IMR-90 (cell line): ENCODE measurements at regions not wholly inside any gene's neighbourhood (a gene's known extent, or its start where the extent isn't known, plus 50 kb on each side); places are given as distances from the start of the nearest gene placed in this dataset.

Experiments used
- ATAC-seq: fragments of 200-7000 bp; cut with Tn5 transposase; 2 replicates; pipeline ENCODE4 v1.9.1; 2020; ENCODE audit warnings: low read depth, mild to moderate bottlenecking, moderate library complexity
- BruUV-seq: library from RNA; stranded (reverse); fragments of 400-500 nt; replicated peaks from 2 replicates; lab custom pipeline; 2021; lab: Mats Ljungman, UMichigan
- CTCF ChIA-PET: fragments of 300-600 bp; formaldehyde crosslinking; extraction: SDS; loops from one replicate; lab custom pipeline; 2021; ENCODE audit warnings: antibody characterized with exemption; lab: Yijun Ruan, JAX
- POLR2A ChIA-PET: fragments of 300-600 bp; sonication (Branson Sonifier 250); formaldehyde crosslinking; loops from one replicate; lab custom pipeline; 2022; ENCODE audit warnings: antibody characterized with exemption; ENCODE audit not compliant: unreplicated experiment; lab: Charles Lee
- DNase-seq: peaks from one replicate; pipeline ENCODE4 v3.0.0; 2013
- H2AFZ ChIP-seq: replicated peaks from 2 replicates; pipeline ENCODE3; 2013; ENCODE audit warnings: low read length, mild to moderate bottlenecking; ENCODE audit not compliant: poor library complexity
- H2AK5ac ChIP-seq: 2 replicates; pipeline ENCODE4 v1.6.1; 2013; ENCODE audit warnings: low read depth, low read length, inconsistent platforms
- H2AK9ac ChIP-seq: replicated peaks from 2 replicates; pipeline ENCODE3; 2013; ENCODE audit warnings: mild to moderate bottlenecking, low read depth, low read length, moderate library complexity; ENCODE audit not compliant: poor library complexity
- H2BK120ac ChIP-seq: 2 replicates; pipeline ENCODE4 v1.6.1; 2013; ENCODE audit warnings: low read depth, low read length, inconsistent platforms
- H2BK15ac ChIP-seq: 3 replicates; pipeline ENCODE4 v1.6.1; 2013; ENCODE audit warnings: low read depth, low read length, inconsistent platforms
- H2BK20ac ChIP-seq: 2 replicates; pipeline ENCODE4 v1.6.1; 2013; ENCODE audit warnings: low read depth, mild to moderate bottlenecking, inconsistent platforms, low read length, moderate library complexity
- H2BK5ac ChIP-seq: 2 replicates; pipeline ENCODE4 v1.6.1; 2013; ENCODE audit warnings: mild to moderate bottlenecking, low read depth, low read length, inconsistent platforms; ENCODE audit not compliant: poor library complexity, severe bottlenecking
- H3K14ac ChIP-seq: replicated peaks from 2 replicates; pipeline ENCODE4 v1.6.1; 2013; ENCODE audit warnings: low read depth, low read length, inconsistent platforms
- H3K18ac ChIP-seq: 2 replicates; pipeline ENCODE4 v1.6.1; 2013; ENCODE audit warnings: low read depth, low read length, control low read depth
- H3K23ac ChIP-seq: 2 replicates; pipeline ENCODE4 v1.6.1; 2013; ENCODE audit warnings: low read depth, low read length, inconsistent platforms
- H3K27ac ChIP-seq: 2 replicates; pipeline ENCODE4 v1.5.1; 2013; ENCODE audit warnings: mild to moderate bottlenecking, control low read depth, low read length; ENCODE audit not compliant: insufficient read depth
- H3K27me3 ChIP-seq: 2 replicates; pipeline ENCODE4 v1.6.1; 2013; ENCODE audit warnings: low read length; ENCODE audit not compliant: control insufficient read depth, insufficient read depth
- H3K36me3 ChIP-seq: 2 replicates; pipeline ENCODE4 v1.6.1; 2013; ENCODE audit warnings: low read length, mixed read lengths; ENCODE audit not compliant: control insufficient read depth, insufficient read depth
- H3K4ac ChIP-seq: 2 replicates; pipeline ENCODE4 v1.6.1; 2013; ENCODE audit warnings: low read depth, low read length, inconsistent platforms
- H3K4me1 ChIP-seq: 2 replicates; pipeline ENCODE4 v1.6.1; 2013; ENCODE audit warnings: low read length, mixed read lengths; ENCODE audit not compliant: control insufficient read depth, insufficient read depth
- H3K4me2 ChIP-seq: 2 replicates; pipeline ENCODE4 v1.6.1; 2013; ENCODE audit warnings: low read depth, mild to moderate bottlenecking, control low read depth, low read length, moderate library complexity
- H3K4me3 ChIP-seq: 2 replicates; pipeline ENCODE4 v1.5.1; 2013; ENCODE audit warnings: low read depth, mild to moderate bottlenecking, control low read depth, low read length, moderate library complexity; ENCODE audit not compliant: insufficient read depth
- H3K56ac ChIP-seq: 2 replicates; pipeline ENCODE4 v1.6.1; 2013; ENCODE audit warnings: low read length, inconsistent platforms; ENCODE audit not compliant: insufficient read depth; ENCODE audit errors: extremely low read depth
- H3K79me1 ChIP-seq, 2 experiments: 2 replicates each; pipeline ENCODE4 v1.6.1; 2013; ENCODE audit warnings: low read length in 2 of 2, inconsistent platforms in 1 of 2, low read depth in 1 of 2
- H3K9ac ChIP-seq: 2 replicates; pipeline ENCODE4 v1.6.1; 2013; ENCODE audit warnings: low read depth, low read length, control low read depth
- H3K9me1 ChIP-seq: 2 replicates; pipeline ENCODE4 v1.6.1; 2013; ENCODE audit warnings: low read length, inconsistent platforms; ENCODE audit not compliant: insufficient read depth
- H3K9me3 ChIP-seq: 2 replicates; pipeline ENCODE4 v1.6.1; 2013; ENCODE audit warnings: low read length; ENCODE audit not compliant: control insufficient read depth, insufficient read depth
- H4K20me1 ChIP-seq: 2 replicates; pipeline ENCODE4 v1.6.1; 2013; ENCODE audit warnings: low read length, inconsistent platforms; ENCODE audit not compliant: insufficient read depth
- H4K5ac ChIP-seq: 2 replicates; pipeline ENCODE4 v1.6.1; 2013; ENCODE audit warnings: mild to moderate bottlenecking, low read depth, low read length, control low read depth
- H4K8ac ChIP-seq, 2 experiments: 2 replicates each; pipeline ENCODE4 v1.6.1; 2013; ENCODE audit warnings: low read depth in 2 of 2, low read length in 2 of 2, control low read depth in 1 of 2, inconsistent platforms in 1 of 2
- H4K91ac ChIP-seq: 2 replicates; pipeline ENCODE4 v1.6.1; 2013; ENCODE audit warnings: low read depth, low read length, inconsistent platforms; ENCODE audit not compliant: insufficient read depth
- BHLHE40 ChIP-seq: fragments of 150-350 bp; IDR thresholded peaks from 2 replicates; pipeline ENCODE4 v1.6.1; 2016; ENCODE audit warnings: mild to moderate bottlenecking, low read depth, low read length
- ELK1 ChIP-seq: fragments of 150-350 bp; IDR thresholded peaks from 2 replicates; pipeline ENCODE4 v1.6.1; 2016; ENCODE audit warnings: low read depth, mild to moderate bottlenecking, low read length, moderate library complexity, borderline replicate concordance
- POLR2A ChIP-seq: IDR thresholded peaks from 2 replicates; pipeline ENCODE4 v1.6.1; 2012; ENCODE audit warnings: mild to moderate bottlenecking, low read depth, low read length
- SMC3 ChIP-seq: fragments of 150-350 bp; IDR thresholded peaks from 2 replicates; pipeline ENCODE4 v1.6.1; 2016; ENCODE audit warnings: low read depth, mild to moderate bottlenecking, antibody characterized with exemption, low read length, moderate library complexity
- WGBS, 2 experiments: methylation state at CpG; one replicate each; pipeline versions ENCODE4 v1.1.5 to v1.1.7; 2013; ENCODE audit warnings: missing lambda C conversion rate in 2 of 2; ENCODE audit not compliant: insufficient read length in 1 of 2; ENCODE audit errors: extremely low coverage in 2 of 2; 5-methylcytosine and 5-hydroxymethylcytosine counted together
- dilution Hi-C: fragments of 300-500 bp; cut with HindIII; formaldehyde crosslinking; loops from one replicate; pipeline ENCODE4 v1.14.3; 2018; ENCODE audit warnings: low sequenced_read_pairs; ENCODE audit not compliant: unreplicated experiment
- in situ Hi-C: fragments of 300-500 bp; cut with MboI; formaldehyde crosslinking; loops from 3 replicates; pipeline ENCODE4 v1.14.3; 2019; ENCODE audit warnings: low sequenced_read_pairs, inconsistent platforms, mixed read lengths
- intact Hi-C: fragments of 100-400 bp; cut with micrococcal nuclease; formaldehyde crosslinking; loops from 2 replicates; pipeline ENCODE4 v1.10.0; 2022

- Histone ChIP-seq H4K8ac (no peak overlapping the region), H2AK5ac (no peak overlapping the region), H3K36me3 (no peaks in the 10 kb centered on the region), H3K27ac (no peak overlapping the region), H3K9me3 (peaks cover 3% of the 10 kb centered on the region; the same call in 1 of the 2 replicates), H4K5ac (no peak overlapping the region), H3K4me1 (peaks cover 12% of the 10 kb centered on the region), H3K56ac (no peak overlapping the region), H2BK5ac (no peak overlapping the region), H3K27me3 (peaks cover 24% of the 10 kb centered on the region), H3K9ac (no peak overlapping the region), H3K4me3 (no peak overlapping the region), H2AK9ac (no peak overlapping the region), H3K23ac (peak overlapping the region; percentile 24; the same call in 1 of the 2 replicates), H4K91ac (no peak overlapping the region), H3K79me1 (no peaks in the 10 kb centered on the region), H3K9me1 (peaks cover 5% of the 10 kb centered on the region; the same call in 1 of the 2 replicates), H3K18ac (no peak overlapping the region), H2AFZ (no peak overlapping the region), H3K4me2 (no peak overlapping the region), H2BK15ac (no peak overlapping the region), H2BK120ac (no peak overlapping the region), H3K14ac (no peak overlapping the region), H2BK20ac (no peak overlapping the region), H4K20me1 (no peaks in the 10 kb centered on the region), H3K4ac (no peak overlapping the region)
- CTCF ChIA-PET: interaction anchor here (1.0 kb wide), 1 partner anchor 9 kb away, joined by 3 read pairs; no protein-coding TSS in a partner anchor
- POLR2A ChIA-PET: no interaction called here
- WGBS, 2 experiments: no CpG with 5 or more reads among the region's 1 CpG
- intact Hi-C loops: no loop called here
- TF ChIP-seq ELK1: no peak
- no peak for TF ChIP-seq SMC3
- TF ChIP-seq BHLHE40: no peak
- TF ChIP-seq POLR2A: no peak
- in situ Hi-C loops: no loop called here
- no peak for ATAC-seq
- DNase-seq: peak; percentile 15
- dilution Hi-C loops: no loop called here
- no TSS peak for BruUV-seq
Observed at GRCh38 chr10:78721231-78721630, 347.5 kb upstream of the ZMIZ1 start.
